ENCODE measurements at regions not wholly inside any gene's neighbourhood (a gene's known extent, or its start where the extent isn't known, plus 50 kb on each side); places are given as distances from the start of the nearest gene placed in this dataset.

DNA sequence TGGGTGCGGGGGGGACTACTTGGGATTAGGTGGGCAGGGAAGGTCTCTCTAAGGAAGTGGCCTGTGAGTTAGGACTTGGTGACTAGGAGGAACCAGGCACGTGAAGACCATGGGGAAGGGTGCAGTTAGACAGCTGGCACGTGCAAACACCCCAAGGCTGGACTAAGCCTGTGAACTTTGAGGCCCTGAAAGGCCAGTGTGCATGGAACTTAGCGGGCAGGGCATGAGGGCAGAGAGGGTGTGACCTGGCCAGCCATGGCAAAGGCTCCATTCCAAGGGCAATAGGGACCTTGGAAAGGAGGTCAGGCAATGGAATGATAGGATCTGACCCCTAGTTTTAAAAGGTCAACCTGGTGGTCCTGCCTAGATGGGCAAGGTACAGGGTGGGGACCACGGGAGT lies 158.4 kb upstream of the PCBD1 start:
- CTCF ChIA-PET: no interaction called here
- H3K27me3 Mint-ChIP-seq: peaks cover 9% of the 10 kb centered on the region

GRCh38 chr10:71048971-71049615 lies 160.7 kb upstream of the PCBD1 start:
- no peaks in the 10 kb centered on the region for H3K4me1 Mint-ChIP-seq
- H3K4me3 Mint-ChIP-seq: no peak overlapping the region
- CTCF ChIA-PET: no interaction called here
- H3K36me3 Mint-ChIP-seq: no peaks in the 10 kb centered on the region
- no peak for DNase-seq
- H3K27ac Mint-ChIP-seq: no peak overlapping the region
- no peaks in the 10 kb centered on the region for H3K9me3 Mint-ChIP-seq
- peaks cover 6% of the 10 kb centered on the region for H3K27me3 Mint-ChIP-seq

More for the DNA sequence above, 158.4 kb upstream of the PCBD1 start:
- Mint-ChIP-seq H3K4me3 (no peak overlapping the region), H3K36me3 (no peaks in the 10 kb centered on the region), H3K4me1 (no peaks in the 10 kb centered on the region), H3K27ac (no peak overlapping the region), H3K9me3 (no peaks in the 10 kb centered on the region)
- DNase-seq: no peak

GRCh38 chr10:71049994-71050393 lies 161.6 kb upstream of the PCBD1 start:
- H3K9me3 Mint-ChIP-seq: no peaks in the 10 kb centered on the region
- H3K27ac Mint-ChIP-seq: no peak overlapping the region
- no peaks in the 10 kb centered on the region for H3K36me3 Mint-ChIP-seq
- H3K4me3 Mint-ChIP-seq: no peak overlapping the region
- DNase-seq: no peak
- H3K27me3 Mint-ChIP-seq: peaks cover 10% of the 10 kb centered on the region
- no peaks in the 10 kb centered on the region for H3K4me1 Mint-ChIP-seq
- CTCF ChIA-PET: no interaction called here

- Mint-ChIP-seq H3K27ac (no peak overlapping the region), H3K27me3 (peaks cover 13% of the 10 kb centered on the region), H3K4me3 (no peak overlapping the region), H3K4me1 (no peaks in the 10 kb centered on the region), H3K36me3 (no peaks in the 10 kb centered on the region), H3K9me3 (no peaks in the 10 kb centered on the region)
- CTCF ChIA-PET: no interaction called here
- no peak for DNase-seq
These were observed 160.2 kb upstream of the UNC5B start for GRCh38 chr10:71052076-71052660.

DNA sequence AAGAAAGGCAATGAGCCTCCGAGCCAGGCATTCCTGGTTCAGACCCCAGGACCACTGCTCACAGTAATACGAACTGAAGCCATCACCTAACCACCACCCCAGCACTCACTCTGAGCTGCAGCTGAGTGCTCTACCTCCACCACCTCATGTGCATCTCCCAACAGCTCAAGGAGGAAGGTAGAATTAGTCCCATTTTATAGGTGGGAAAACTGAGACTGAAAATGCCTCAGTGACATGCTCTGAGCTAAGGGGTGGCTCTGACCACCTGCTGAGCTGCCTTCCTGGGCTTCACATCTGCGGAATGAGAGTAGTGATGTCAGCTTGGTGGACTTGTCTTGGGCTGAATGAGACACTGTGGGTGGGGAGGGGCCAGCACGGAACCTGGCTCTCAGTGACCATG lies 159.7 kb upstream of the UNC5B start:
- Mint-ChIP-seq H3K36me3 (no peaks in the 10 kb centered on the region), H3K4me3 (no peak overlapping the region), H3K4me1 (no peaks in the 10 kb centered on the region), H3K9me3 (no peaks in the 10 kb centered on the region), H3K27me3 (peaks cover 13% of the 10 kb centered on the region), H3K27ac (no peak overlapping the region)
- no peak for DNase-seq
- CTCF ChIA-PET: no interaction called here

DNA sequence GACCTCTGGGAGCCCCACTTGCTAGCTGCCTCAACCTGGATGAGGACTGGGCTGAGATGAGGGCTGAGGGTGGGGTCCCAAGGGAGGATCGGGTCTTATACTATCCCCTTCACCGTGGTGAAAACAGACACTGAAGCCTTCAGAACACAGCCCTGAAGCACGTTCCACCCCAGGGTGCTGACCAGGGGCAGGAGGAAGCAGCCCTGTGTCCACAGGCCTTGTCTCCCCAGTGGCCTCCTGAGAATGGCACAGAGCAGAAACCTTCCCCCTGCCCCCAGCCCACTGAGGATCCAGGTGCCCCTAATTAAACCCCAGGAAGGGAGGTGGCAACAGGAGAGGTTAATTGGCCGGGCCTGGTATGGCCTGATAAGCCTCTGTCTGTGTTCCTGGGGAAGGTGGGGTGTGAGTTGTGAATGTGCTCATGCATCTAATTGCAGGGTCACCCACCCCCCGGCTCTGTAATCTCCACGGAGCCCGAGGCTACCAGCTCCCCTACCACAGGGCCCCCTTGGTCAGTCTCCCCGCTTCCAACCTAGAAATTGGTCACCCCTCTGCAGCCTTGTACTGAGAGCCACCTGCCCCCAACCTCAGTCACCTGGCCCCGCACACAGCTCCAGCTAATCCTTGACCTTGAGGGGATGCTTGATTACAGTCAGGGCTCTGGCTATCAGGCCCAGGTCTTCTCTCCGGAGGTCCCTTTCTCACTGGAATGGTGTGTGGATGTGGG lies 159.0 kb upstream of the UNC5B start:
- CTCF ChIA-PET: no interaction called here
- no peaks in the 10 kb centered on the region for H3K36me3 Mint-ChIP-seq
- no peaks in the 10 kb centered on the region for H3K4me1 Mint-ChIP-seq
- H3K9me3 Mint-ChIP-seq: no peaks in the 10 kb centered on the region
- DNase-seq: no peak
- H3K27ac Mint-ChIP-seq: no peak overlapping the region
- no peak overlapping the region for H3K4me3 Mint-ChIP-seq
- H3K27me3 Mint-ChIP-seq: peaks cover 13% of the 10 kb centered on the region

DNA sequence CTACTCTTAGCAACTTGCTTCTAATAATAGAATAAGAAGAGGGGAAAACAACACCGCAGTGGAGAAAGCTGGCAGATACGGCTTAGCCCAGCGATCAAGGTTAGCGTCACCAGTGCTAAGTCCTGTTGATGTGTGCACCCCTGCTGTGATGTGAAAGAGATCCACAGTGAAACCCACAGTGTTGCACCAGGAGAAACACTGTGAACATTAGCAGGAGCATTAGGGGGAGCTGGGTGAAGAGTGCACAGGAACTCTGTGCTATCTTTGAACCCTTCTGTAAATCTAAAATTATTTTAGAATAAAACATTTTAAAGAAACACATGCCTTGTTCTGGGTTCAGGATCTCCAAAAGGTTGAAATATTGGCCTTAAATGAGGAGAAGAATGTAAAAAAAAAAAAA lies 154.1 kb upstream of the UNC5B start:
- H3K27ac Mint-ChIP-seq: no peak overlapping the region
- no peaks in the 10 kb centered on the region for H3K9me3 Mint-ChIP-seq
- no peaks in the 10 kb centered on the region for H3K36me3 Mint-ChIP-seq
- CTCF ChIA-PET: interaction anchor here (0.7 kb wide), 1 partner anchor 755 kb away, joined by 3 read pairs; no protein-coding TSS in a partner anchor
- no peak for DNase-seq
- peaks cover 7% of the 10 kb centered on the region for H3K27me3 Mint-ChIP-seq
- no peak overlapping the region for H3K4me3 Mint-ChIP-seq
- no peaks in the 10 kb centered on the region for H3K4me1 Mint-ChIP-seq

- CTCF ChIA-PET: interaction anchor here (1.3 kb wide), 1 partner anchor 14 kb away, joined by 3 read pairs; no protein-coding TSS in a partner anchor
- H3K4me3 Mint-ChIP-seq: no peak overlapping the region
- no peak for DNase-seq
- no peak overlapping the region for H3K27ac Mint-ChIP-seq
- no peaks in the 10 kb centered on the region for H3K36me3 Mint-ChIP-seq
- H3K9me3 Mint-ChIP-seq: no peaks in the 10 kb centered on the region
- H3K27me3 Mint-ChIP-seq: peaks cover 7% of the 10 kb centered on the region
- no peaks in the 10 kb centered on the region for H3K4me1 Mint-ChIP-seq
These were observed 153.1 kb upstream of the UNC5B start for GRCh38 chr10:71059054-71059818.

- Mint-ChIP-seq H3K9me3 (no peaks in the 10 kb centered on the region), H3K27me3 (peaks cover 3% of the 10 kb centered on the region), H3K4me1 (no peaks in the 10 kb centered on the region), H3K36me3 (no peaks in the 10 kb centered on the region), H3K4me3 (no peak overlapping the region), H3K27ac (no peak overlapping the region)
- no peak for DNase-seq
- CTCF ChIA-PET: interaction anchor here (1.3 kb wide), 1 partner anchor 13 kb away, joined by 3 read pairs; no protein-coding TSS in a partner anchor
These were observed 152.4 kb upstream of the UNC5B start for GRCh38 chr10:71059943-71060342.

DNA sequence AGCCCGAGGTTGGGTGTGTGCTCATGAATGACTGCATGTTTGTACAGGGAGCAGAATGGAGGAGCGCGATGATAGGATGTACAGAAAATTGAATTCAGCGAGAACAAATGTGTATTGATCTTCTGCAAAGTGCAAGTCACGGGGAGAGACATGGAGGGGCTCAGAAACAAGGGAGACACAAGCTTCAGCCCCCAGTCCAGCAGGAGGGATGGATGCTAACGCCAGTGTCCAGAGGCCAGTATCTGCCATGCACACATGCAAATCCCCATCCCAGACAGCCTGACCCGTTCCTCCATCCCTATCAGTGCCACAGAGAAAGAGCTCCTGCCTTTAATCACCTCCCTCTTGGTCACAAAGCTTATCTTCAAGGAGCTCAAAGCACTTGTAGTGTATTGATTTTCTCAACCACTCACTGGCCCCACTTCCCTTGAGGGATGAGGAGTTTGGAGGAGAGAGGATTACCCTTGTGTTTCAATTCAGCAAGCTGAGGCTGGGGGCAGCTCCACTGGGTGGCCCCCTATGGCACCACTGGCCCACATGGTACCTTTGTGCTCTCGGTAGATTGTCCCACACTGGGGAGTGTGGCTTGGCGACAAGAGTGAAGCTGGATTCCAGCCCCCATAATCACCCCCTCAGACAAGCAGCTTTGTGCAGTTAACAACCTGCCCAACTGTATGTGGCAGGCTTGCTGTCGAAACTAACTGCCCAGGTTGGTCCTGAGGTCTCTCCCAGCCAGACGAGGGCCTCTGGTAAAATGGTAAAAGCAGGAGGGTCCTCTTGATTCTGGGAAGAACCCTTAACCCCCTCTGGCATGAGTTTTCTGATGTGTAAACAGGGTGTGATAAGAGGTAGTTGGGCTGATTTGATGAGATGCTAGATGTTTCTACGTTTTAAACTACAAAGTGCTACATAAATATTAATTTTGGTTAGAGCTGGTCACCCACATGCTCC lies 151.6 kb upstream of the UNC5B start:
- Mint-ChIP-seq H3K27me3 (peaks cover 2% of the 10 kb centered on the region), H3K4me1 (no peaks in the 10 kb centered on the region), H3K27ac (no peak overlapping the region), H3K9me3 (no peaks in the 10 kb centered on the region), H3K4me3 (no peak overlapping the region), H3K36me3 (no peaks in the 10 kb centered on the region)
- CTCF ChIA-PET: no interaction called here
- DNase-seq: no peak

DNA sequence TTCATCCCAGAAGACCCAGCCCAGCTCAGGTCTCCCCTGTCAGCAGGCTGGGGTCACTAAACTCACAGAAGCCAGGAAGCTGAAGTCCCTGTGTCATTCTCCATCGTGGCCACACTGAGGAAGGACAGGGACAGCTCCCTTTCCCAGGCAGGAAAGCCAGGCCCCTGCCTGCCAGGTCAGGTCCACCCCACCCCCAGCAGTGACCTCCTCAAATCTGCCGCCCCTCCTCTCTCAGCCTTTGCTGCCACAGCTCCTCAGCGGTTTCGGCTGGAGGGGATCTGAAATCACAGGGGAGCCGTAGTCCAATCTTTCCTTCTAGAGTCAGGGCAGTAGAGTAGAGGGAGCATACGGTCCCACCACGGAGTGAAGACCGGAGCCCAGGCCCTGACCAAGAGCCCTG lies 150.9 kb upstream of the UNC5B start:
- Mint-ChIP-seq H3K36me3 (no peaks in the 10 kb centered on the region), H3K9me3 (no peaks in the 10 kb centered on the region), H3K27ac (no peak overlapping the region), H3K27me3 (no peaks in the 10 kb centered on the region), H3K4me3 (no peak overlapping the region), H3K4me1 (no peaks in the 10 kb centered on the region)
- CTCF ChIA-PET: no interaction called here
- no peak for DNase-seq

- H3K4me1 Mint-ChIP-seq: no peaks in the 10 kb centered on the region
- no peak for DNase-seq
- no peak overlapping the region for H3K27ac Mint-ChIP-seq
- no peaks in the 10 kb centered on the region for H3K9me3 Mint-ChIP-seq
- no peaks in the 10 kb centered on the region for H3K27me3 Mint-ChIP-seq
- H3K36me3 Mint-ChIP-seq: no peaks in the 10 kb centered on the region
- no peak overlapping the region for H3K4me3 Mint-ChIP-seq
- CTCF ChIA-PET: no interaction called here
These were observed 150.2 kb upstream of the UNC5B start for GRCh38 chr10:71062156-71062555.

DNA sequence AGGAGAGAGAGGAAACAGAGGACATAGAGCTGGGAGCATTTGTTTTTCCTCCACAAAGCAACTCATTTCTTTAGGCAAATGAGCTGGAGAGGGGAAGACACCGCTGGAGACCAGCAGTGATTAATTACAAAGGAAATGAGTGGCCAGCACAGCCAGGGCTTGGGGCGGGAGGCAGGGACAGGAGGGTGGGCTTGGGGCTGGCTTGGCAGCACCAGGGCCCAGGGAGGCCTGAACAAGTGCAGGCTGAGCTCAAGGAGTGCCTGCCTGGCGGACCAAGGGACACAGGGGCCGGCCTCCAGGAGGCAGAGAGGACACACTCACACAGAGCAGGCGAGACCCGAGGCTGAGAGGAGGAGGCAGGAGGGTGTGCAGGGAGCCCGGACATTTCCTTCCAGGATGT lies 149.0 kb upstream of the UNC5B start:
- Mint-ChIP-seq H3K9me3 (no peaks in the 10 kb centered on the region), H3K36me3 (no peaks in the 10 kb centered on the region), H3K27ac (no peak overlapping the region), H3K4me3 (no peak overlapping the region), H3K4me1 (no peaks in the 10 kb centered on the region), H3K27me3 (no peaks in the 10 kb centered on the region)
- no peak for DNase-seq
- CTCF ChIA-PET: no interaction called here

All from activated naive CD4-positive, alpha-beta T cell treated with anti-CD3 and anti-CD28 coated beads, Interleukin-2, amount 10 ng/mL, durations not matched to agents 7 days and 5 days (primary cell).